ENCODE measurements at regions not wholly inside any gene's neighbourhood (a gene's known extent, or its start where the extent isn't known, plus 50 kb on each side); places are given as distances from the start of the nearest gene placed in this dataset.

- TF ChIP-seq, protein P1, sequence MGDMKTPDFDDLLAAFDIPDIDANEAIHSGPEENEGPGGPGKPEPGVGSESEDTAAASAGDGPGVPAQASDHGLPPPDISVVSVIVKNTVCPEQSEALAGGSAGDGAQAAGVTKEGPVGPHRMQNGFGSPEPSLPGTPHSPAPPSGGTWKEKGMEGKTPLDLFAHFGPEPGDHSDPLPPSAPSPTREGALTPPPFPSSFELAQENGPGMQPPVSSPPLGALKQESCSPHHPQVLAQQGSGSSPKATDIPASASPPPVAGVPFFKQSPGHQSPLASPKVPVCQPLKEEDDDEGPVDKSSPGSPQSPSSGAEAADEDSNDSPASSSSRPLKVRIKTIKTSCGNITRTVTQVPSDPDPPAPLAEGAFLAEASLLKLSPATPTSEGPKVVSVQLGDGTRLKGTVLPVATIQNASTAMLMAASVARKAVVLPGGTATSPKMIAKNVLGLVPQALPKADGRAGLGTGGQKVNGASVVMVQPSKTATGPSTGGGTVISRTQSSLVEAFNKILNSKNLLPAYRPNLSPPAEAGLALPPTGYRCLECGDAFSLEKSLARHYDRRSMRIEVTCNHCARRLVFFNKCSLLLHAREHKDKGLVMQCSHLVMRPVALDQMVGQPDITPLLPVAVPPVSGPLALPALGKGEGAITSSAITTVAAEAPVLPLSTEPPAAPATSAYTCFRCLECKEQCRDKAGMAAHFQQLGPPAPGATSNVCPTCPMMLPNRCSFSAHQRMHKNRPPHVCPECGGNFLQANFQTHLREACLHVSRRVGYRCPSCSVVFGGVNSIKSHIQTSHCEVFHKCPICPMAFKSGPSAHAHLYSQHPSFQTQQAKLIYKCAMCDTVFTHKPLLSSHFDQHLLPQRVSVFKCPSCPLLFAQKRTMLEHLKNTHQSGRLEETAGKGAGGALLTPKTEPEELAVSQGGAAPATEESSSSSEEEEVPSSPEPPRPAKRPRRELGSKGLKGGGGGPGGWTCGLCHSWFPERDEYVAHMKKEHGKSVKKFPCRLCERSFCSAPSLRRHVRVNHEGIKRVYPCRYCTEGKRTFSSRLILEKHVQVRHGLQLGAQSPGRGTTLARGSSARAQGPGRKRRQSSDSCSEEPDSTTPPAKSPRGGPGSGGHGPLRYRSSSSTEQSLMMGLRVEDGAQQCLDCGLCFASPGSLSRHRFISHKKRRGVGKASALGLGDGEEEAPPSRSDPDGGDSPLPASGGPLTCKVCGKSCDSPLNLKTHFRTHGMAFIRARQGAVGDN (IDR thresholded peaks at IDR 0.05), result no peak
- no peak for TF ChIP-seq ZNF384 (IDR thresholded peaks at IDR 0.05; ENCODE audit: borderline replicate concordance, low read depth, low read length)
- TF ChIP-seq, protein P2, sequence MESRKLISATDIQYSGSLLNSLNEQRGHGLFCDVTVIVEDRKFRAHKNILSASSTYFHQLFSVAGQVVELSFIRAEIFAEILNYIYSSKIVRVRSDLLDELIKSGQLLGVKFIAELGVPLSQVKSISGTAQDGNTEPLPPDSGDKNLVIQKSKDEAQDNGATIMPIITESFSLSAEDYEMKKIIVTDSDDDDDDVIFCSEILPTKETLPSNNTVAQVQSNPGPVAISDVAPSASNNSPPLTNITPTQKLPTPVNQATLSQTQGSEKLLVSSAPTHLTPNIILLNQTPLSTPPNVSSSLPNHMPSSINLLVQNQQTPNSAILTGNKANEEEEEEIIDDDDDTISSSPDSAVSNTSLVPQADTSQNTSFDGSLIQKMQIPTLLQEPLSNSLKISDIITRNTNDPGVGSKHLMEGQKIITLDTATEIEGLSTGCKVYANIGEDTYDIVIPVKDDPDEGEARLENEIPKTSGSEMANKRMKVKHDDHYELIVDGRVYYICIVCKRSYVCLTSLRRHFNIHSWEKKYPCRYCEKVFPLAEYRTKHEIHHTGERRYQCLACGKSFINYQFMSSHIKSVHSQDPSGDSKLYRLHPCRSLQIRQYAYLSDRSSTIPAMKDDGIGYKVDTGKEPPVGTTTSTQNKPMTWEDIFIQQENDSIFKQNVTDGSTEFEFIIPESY (IDR thresholded peaks at IDR 0.05), result no peak
- no peak for TF ChIP-seq REST (IDR thresholded peaks at IDR 0.05; ENCODE audit: low read depth, low read length)
Measured at GRCh38 chr4:89575840-89576239, 261.1 kb downstream of the SNCA start (continued).
